GM12878 (cell line): ENCODE measurements at regions not wholly inside any gene's neighbourhood (a gene's known extent, or its start where the extent isn't known, plus 50 kb on each side); places are given as distances from the start of the nearest gene placed in this dataset.

ENCODE experiments used
- CEBPB ChIP-seq, 2 experiments: fragments of 150-350 bp in 1 of 2; IDR thresholded peaks; 2 replicates each; pipeline ENCODE4 v1.6.1; 2012 to 2014; ENCODE audit warnings: low read depth in 2 of 2, low read length in 2 of 2, borderline replicate concordance in 1 of 2, inconsistent platforms in 1 of 2
- ETV6 ChIP-seq, 2 experiments: fragments of 450-650 bp in 1 of 2; IDR thresholded peaks in 1 of 2; conservative IDR thresholded peaks in 1 of 2; 2 replicates each; pipeline ENCODE4 v1.6.1; 2014; ENCODE audit warnings: antibody characterized with exemption in 1 of 2, borderline replicate concordance in 1 of 2, low read depth in 1 of 2, mild to moderate bottlenecking in 1 of 2, moderate library complexity in 1 of 2
- POLR2AphosphoS5 ChIP-seq: IDR thresholded peaks from 2 replicates; pipeline ENCODE4 v1.6.1; 2011; ENCODE audit warnings: mild to moderate bottlenecking, low read length, inconsistent platforms
- RCOR1 ChIP-seq: conservative IDR thresholded peaks from 2 replicates; pipeline ENCODE4 v1.6.1; 2012; ENCODE audit warnings: low read depth, low read length, improper control_type of control experiment
- RFX5 ChIP-seq: IDR thresholded peaks from 2 replicates; pipeline ENCODE4 v1.6.1; 2011; ENCODE audit warnings: low read depth, low read length, improper control_type of control experiment
- TF ChIP-seq, protein P1 (sequence below): IDR thresholded peaks from 2 replicates; pipeline ENCODE4 v1.6.1; 2012; ENCODE audit warnings: improper control_type of control experiment, low read depth, low read length; ENCODE audit not compliant: insufficient replicate concordance
- TF ChIP-seq, protein P2 (sequence below): IDR thresholded peaks from 2 replicates; pipeline ENCODE4 v1.6.1; 2012; ENCODE audit warnings: low read length, inconsistent platforms
- TF ChIP-seq, protein P3 (sequence below), 3 experiments: IDR thresholded peaks in 2 of 3; conservative IDR thresholded peaks in 1 of 3; 2 replicates each; pipeline ENCODE4 v1.5.1; 2011; ENCODE audit warnings: low read depth in 3 of 3, low read length in 3 of 3, mild to moderate bottlenecking in 3 of 3, control low read depth in 2 of 3, moderate library complexity in 2 of 3, inconsistent platforms in 1 of 3, mixed read lengths in 1 of 3; ENCODE audit not compliant: control insufficient read depth in 2 of 3, insufficient read depth in 1 of 3; ENCODE audit errors: extremely low read depth in 1 of 3
- TF ChIP-seq, protein P4 (sequence below): IDR thresholded peaks from 2 replicates; pipeline ENCODE4 v1.6.1; 2012; ENCODE audit warnings: low read depth, low read length, improper control_type of control experiment
- TF ChIP-seq, protein P5 (sequence below): fragments of 450-650 bp; IDR thresholded peaks from 2 replicates; pipeline ENCODE4 v1.6.1; 2014; ENCODE audit warnings: mild to moderate bottlenecking

DNA sequence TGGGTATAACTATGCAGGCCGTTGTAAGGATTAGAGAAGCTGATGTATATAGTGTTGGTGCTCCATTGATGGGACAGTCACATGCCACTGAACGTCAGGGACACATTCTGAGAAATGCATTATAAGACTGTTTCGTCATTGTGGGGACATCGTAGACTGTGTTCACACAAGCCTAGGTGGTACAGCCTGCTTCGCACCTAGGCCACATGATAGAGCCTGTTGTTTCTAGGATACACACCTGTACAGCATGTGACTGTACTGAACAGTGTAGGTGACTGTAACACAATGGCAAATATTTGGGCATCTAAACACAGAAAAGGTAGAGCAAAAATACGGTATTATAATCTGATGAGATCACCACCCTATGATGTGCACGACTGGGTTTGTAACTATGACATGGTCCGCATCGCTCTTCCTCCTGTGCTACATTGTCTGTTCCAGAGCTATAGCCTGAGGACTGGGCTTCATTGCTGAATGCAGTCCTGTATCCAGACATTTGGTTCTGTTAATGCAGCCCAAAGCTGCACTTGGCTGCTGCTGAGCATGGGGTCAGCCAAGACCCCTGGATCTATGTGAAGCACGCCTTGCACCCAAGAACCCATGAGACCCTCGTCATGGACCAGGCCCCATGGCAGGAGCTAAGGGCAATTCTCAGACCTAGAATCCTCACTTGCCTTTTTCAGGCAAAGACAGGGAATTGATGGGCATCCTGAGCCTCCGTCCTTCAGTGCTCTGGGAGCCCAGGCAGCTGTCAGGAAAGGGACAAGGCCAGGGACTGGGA lies 51.1 kb upstream of the THY1 start:
- TF ChIP-seq RCOR1 (no peak), POLR2AphosphoS5 (no peak), CEBPB (IDR thresholded peaks at IDR 0.05; ENCODE audit: borderline replicate concordance in 1 of 2, low read depth in 2 of 2, low read length in 2 of 2) (no peak), ETV6 (conservative IDR thresholded peaks at IDR 0.05 in 1 of 2, IDR thresholded peaks at IDR 0.05 in 1 of 2; ENCODE audit: borderline replicate concordance in 1 of 2, low read depth in 1 of 2) (no peak), RFX5 (no peak)
- TF ChIP-seq, protein P1, sequence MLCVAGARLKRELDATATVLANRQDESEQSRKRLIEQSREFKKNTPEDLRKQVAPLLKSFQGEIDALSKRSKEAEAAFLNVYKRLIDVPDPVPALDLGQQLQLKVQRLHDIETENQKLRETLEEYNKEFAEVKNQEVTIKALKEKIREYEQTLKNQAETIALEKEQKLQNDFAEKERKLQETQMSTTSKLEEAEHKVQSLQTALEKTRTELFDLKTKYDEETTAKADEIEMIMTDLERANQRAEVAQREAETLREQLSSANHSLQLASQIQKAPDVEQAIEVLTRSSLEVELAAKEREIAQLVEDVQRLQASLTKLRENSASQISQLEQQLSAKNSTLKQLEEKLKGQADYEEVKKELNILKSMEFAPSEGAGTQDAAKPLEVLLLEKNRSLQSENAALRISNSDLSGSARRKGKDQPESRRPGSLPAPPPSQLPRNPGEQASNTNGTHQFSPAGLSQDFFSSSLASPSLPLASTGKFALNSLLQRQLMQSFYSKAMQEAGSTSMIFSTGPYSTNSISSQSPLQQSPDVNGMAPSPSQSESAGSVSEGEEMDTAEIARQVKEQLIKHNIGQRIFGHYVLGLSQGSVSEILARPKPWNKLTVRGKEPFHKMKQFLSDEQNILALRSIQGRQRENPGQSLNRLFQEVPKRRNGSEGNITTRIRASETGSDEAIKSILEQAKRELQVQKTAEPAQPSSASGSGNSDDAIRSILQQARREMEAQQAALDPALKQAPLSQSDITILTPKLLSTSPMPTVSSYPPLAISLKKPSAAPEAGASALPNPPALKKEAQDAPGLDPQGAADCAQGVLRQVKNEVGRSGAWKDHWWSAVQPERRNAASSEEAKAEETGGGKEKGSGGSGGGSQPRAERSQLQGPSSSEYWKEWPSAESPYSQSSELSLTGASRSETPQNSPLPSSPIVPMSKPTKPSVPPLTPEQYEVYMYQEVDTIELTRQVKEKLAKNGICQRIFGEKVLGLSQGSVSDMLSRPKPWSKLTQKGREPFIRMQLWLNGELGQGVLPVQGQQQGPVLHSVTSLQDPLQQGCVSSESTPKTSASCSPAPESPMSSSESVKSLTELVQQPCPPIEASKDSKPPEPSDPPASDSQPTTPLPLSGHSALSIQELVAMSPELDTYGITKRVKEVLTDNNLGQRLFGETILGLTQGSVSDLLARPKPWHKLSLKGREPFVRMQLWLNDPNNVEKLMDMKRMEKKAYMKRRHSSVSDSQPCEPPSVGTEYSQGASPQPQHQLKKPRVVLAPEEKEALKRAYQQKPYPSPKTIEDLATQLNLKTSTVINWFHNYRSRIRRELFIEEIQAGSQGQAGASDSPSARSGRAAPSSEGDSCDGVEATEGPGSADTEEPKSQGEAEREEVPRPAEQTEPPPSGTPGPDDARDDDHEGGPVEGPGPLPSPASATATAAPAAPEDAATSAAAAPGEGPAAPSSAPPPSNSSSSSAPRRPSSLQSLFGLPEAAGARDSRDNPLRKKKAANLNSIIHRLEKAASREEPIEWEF: no peak
- TF ChIP-seq, protein P2, sequence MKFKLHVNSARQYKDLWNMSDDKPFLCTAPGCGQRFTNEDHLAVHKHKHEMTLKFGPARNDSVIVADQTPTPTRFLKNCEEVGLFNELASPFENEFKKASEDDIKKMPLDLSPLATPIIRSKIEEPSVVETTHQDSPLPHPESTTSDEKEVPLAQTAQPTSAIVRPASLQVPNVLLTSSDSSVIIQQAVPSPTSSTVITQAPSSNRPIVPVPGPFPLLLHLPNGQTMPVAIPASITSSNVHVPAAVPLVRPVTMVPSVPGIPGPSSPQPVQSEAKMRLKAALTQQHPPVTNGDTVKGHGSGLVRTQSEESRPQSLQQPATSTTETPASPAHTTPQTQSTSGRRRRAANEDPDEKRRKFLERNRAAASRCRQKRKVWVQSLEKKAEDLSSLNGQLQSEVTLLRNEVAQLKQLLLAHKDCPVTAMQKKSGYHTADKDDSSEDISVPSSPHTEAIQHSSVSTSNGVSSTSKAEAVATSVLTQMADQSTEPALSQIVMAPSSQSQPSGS: no peak
- TF ChIP-seq, protein P3, sequence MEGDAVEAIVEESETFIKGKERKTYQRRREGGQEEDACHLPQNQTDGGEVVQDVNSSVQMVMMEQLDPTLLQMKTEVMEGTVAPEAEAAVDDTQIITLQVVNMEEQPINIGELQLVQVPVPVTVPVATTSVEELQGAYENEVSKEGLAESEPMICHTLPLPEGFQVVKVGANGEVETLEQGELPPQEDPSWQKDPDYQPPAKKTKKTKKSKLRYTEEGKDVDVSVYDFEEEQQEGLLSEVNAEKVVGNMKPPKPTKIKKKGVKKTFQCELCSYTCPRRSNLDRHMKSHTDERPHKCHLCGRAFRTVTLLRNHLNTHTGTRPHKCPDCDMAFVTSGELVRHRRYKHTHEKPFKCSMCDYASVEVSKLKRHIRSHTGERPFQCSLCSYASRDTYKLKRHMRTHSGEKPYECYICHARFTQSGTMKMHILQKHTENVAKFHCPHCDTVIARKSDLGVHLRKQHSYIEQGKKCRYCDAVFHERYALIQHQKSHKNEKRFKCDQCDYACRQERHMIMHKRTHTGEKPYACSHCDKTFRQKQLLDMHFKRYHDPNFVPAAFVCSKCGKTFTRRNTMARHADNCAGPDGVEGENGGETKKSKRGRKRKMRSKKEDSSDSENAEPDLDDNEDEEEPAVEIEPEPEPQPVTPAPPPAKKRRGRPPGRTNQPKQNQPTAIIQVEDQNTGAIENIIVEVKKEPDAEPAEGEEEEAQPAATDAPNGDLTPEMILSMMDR (IDR thresholded peaks at IDR 0.05 in 2 of 3, conservative IDR thresholded peaks at IDR 0.05 in 1 of 3; ENCODE audit: control insufficient read depth in 2 of 3, extremely low read depth in 1 of 3, insufficient read depth in 1 of 3, low read depth in 3 of 3, low read length in 3 of 3): no peak
- TF ChIP-seq, protein P4, sequence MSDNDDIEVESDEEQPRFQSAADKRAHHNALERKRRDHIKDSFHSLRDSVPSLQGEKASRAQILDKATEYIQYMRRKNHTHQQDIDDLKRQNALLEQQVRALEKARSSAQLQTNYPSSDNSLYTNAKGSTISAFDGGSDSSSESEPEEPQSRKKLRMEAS: no peak
- TF ChIP-seq, protein P5, sequence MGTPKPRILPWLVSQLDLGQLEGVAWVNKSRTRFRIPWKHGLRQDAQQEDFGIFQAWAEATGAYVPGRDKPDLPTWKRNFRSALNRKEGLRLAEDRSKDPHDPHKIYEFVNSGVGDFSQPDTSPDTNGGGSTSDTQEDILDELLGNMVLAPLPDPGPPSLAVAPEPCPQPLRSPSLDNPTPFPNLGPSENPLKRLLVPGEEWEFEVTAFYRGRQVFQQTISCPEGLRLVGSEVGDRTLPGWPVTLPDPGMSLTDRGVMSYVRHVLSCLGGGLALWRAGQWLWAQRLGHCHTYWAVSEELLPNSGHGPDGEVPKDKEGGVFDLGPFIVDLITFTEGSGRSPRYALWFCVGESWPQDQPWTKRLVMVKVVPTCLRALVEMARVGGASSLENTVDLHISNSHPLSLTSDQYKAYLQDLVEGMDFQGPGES: no peak
